ENCODE measurements at regions not wholly inside any gene's neighbourhood (a gene's known extent, or its start where the extent isn't known, plus 50 kb on each side); places are given as distances from the start of the nearest gene placed in this dataset.
A peak's percentile ranks its signal among the peaks of the same experiment; 100 is the strongest.

- TF ChIP-seq AFF1 (IDR thresholded peaks at IDR 0.05; ENCODE audit: low read depth in 1 of 2, partially characterized antibody in 2 of 2) (peak; percentile 48 to 67), CCAR2 (IDR thresholded peaks at IDR 0.05; ENCODE audit: low read depth, low read length) (no peak), MEIS2 (IDR thresholded peaks at IDR 0.05; ENCODE audit: partially characterized antibody) (peak; percentile 100), ATF6 (CRISPR knock-in tag; IDR thresholded peaks at IDR 0.05) (no peak), SMAD3 (CRISPR knock-in tag; conservative IDR thresholded peaks at IDR 0.05) (peak; percentile 88), ZNF778 (CRISPR knock-in tag; IDR thresholded peaks at IDR 0.05) (no peak), ZBED1 (IDR thresholded peaks at IDR 0.05) (no peak), KLF1 (tag; IDR thresholded peaks at IDR 0.05) (no peak), LEF1 (IDR thresholded peaks at IDR 0.05) (peak; percentile 76; the same call in 1 of the 2 replicates), SMARCE1 (IDR thresholded peaks at IDR 0.05) (peak; percentile 81; the same call in 1 of the 2 replicates), ILF3 (IDR thresholded peaks at IDR 0.05; ENCODE audit: borderline replicate concordance) (no peak), ZNF175 (CRISPR knock-in tag; IDR thresholded peaks at IDR 0.05; ENCODE audit: low read depth) (peak; percentile 89), ZNF57 (CRISPR knock-in tag; IDR thresholded peaks at IDR 0.05) (no peak), ARID3A (IDR thresholded peaks at IDR 0.05; ENCODE audit: borderline replicate concordance, low read depth, low read length) (peak; percentile 79), FOXK2 (conservative IDR thresholded peaks at IDR 0.05 in 1 of 2, IDR thresholded peaks at IDR 0.05 in 1 of 2; ENCODE audit: low read depth in 2 of 2) (0 out of 4 replicates have a peak, but pooled peaks of 1 of the 2 experiments have one; percentile 22), ZNF668 (CRISPR knock-in tag; IDR thresholded peaks at IDR 0.05) (peak; percentile 68; the same call in 1 of the 2 replicates), KDM1A (IDR thresholded peaks at IDR 0.05) (0 out of 4 replicates have a peak, but pooled peaks of 1 of the 2 experiments have one; percentile 21), ZNF431 (CRISPR knock-in tag; IDR thresholded peaks at IDR 0.05) (no peak), ZNF511 (CRISPR knock-in tag; IDR thresholded peaks at IDR 0.05) (no peak), SMARCA4 (IDR thresholded peaks at IDR 0.05) (peak; percentile 93)
Observed at GRCh38 chr1:173269490-173270230, 62.5 kb upstream of the TNFSF4 start (continued).
